Upper lobe of right lung (tissue), 1 donor: ENCODE measurements at regions not wholly inside any gene's neighbourhood (a gene's known extent, or its start where the extent isn't known, plus 50 kb on each side); places are given as distances from the start of the nearest gene placed in this dataset.

Experiments
- ATAC-seq: fragments of 200-7000 bp; cut with Tn5 transposase; one replicate; pipeline ENCODE4 v1.9.1; 2020; ENCODE audit warnings: mild to moderate bottlenecking, moderate library complexity
- DNase-seq: peaks from one replicate; pipeline ENCODE4 v3.0.0-alpha.2; 2020
- H3K27ac ChIP-seq: fragments of 200-600 bp; one replicate; pipeline ENCODE4 v1.8.0; 2022
- H3K27me3 ChIP-seq: fragments of 200-600 bp; one replicate; pipeline ENCODE4 v1.8.0; 2022; ENCODE audit warnings: mild to moderate bottlenecking
- H3K36me3 ChIP-seq: fragments of 200-600 bp; one replicate; pipeline ENCODE4 v1.8.0; 2022
- H3K4me1 ChIP-seq: fragments of 200-600 bp; one replicate; pipeline ENCODE4 v1.8.0; 2022
- H3K4me3 ChIP-seq: fragments of 200-600 bp; one replicate; pipeline ENCODE4 v1.8.0; 2022; ENCODE audit warnings: mild to moderate bottlenecking
- H3K9me3 ChIP-seq: fragments of 200-600 bp; one replicate; pipeline ENCODE4 v1.8.0; 2022
- CTCF ChIP-seq: fragments of 200-600 bp; IDR thresholded peaks from one replicate; pipeline ENCODE4 v1.8.0; 2022; ENCODE audit warnings: antibody characterized with exemption
- intact Hi-C: fragments of 100-400 bp; cut with DNase I; formaldehyde crosslinking; loops from one replicate; pipeline ENCODE4 v1.11.0; 2022
- donor health status: DM: no; HTN: yes; CAD: no; lungs with severe emphysema.

- intact Hi-C loops, result no loop called here
- Histone ChIP-seq H3K27me3 (no peaks in the 10 kb centered on the region), H3K4me3 (no peak overlapping the region), H3K36me3 (no peaks in the 10 kb centered on the region), H3K4me1 (no peaks in the 10 kb centered on the region), H3K27ac (no peak overlapping the region), H3K9me3 (no peaks in the 10 kb centered on the region)
- no peak for TF ChIP-seq CTCF
- no peak for ATAC-seq
- no peak for DNase-seq
Measured at GRCh38 chr3:176570992-176571391, 626.3 kb downstream of the TBL1XR1 start.

- intact Hi-C loops, result no loop called here
- no peak overlapping the region for H3K4me3 ChIP-seq
- ATAC-seq (no peak), DNase-seq (no peak)
- no peaks in the 10 kb centered on the region for H3K4me1 ChIP-seq
- H3K27me3 ChIP-seq, result no peaks in the 10 kb centered on the region
- H3K36me3 ChIP-seq, result no peaks in the 10 kb centered on the region
- no peaks in the 10 kb centered on the region for H3K9me3 ChIP-seq
- H3K27ac ChIP-seq, result no peak overlapping the region
- no peak for TF ChIP-seq CTCF
Measured at GRCh38 chr3:176568189-176568588, 629.1 kb downstream of the TBL1XR1 start.

GRCh38 chr3:176566757-176567156, 630.5 kb downstream of the TBL1XR1 start:
- no peak for ATAC-seq
- H3K27me3 ChIP-seq, result no peaks in the 10 kb centered on the region
- intact Hi-C loops, result no loop called here
- H3K4me1 ChIP-seq, result no peaks in the 10 kb centered on the region
- H3K36me3 ChIP-seq, result no peaks in the 10 kb centered on the region
- TF ChIP-seq CTCF, result no peak
- no peaks in the 10 kb centered on the region for H3K9me3 ChIP-seq
- H3K27ac ChIP-seq, result no peak overlapping the region
- no peak overlapping the region for H3K4me3 ChIP-seq
- no peak for DNase-seq

- no peak for ATAC-seq
- no peak for TF ChIP-seq CTCF
- Histone ChIP-seq H3K9me3 (no peaks in the 10 kb centered on the region), H3K27ac (no peak overlapping the region), H3K36me3 (no peaks in the 10 kb centered on the region), H3K27me3 (no peaks in the 10 kb centered on the region), H3K4me1 (no peaks in the 10 kb centered on the region), H3K4me3 (no peak overlapping the region)
- intact Hi-C loops, result no loop called here
- DNase-seq, result no peak
Measured at GRCh38 chr3:176562331-176562730, 635.0 kb downstream of the TBL1XR1 start.

GRCh38 chr3:176561826-176562225, 635.5 kb downstream of the TBL1XR1 start:
- no peaks in the 10 kb centered on the region for H3K4me1 ChIP-seq
- H3K27ac ChIP-seq, result no peak overlapping the region
- intact Hi-C loops, result no loop called here
- no peak for TF ChIP-seq CTCF
- no peaks in the 10 kb centered on the region for H3K27me3 ChIP-seq
- no peaks in the 10 kb centered on the region for H3K36me3 ChIP-seq
- no peak for DNase-seq
- ATAC-seq, result no peak
- H3K9me3 ChIP-seq, result no peaks in the 10 kb centered on the region
- no peak overlapping the region for H3K4me3 ChIP-seq
